ENCODE measurements at regions not wholly inside any gene's neighbourhood (a gene's known extent, or its start where the extent isn't known, plus 50 kb on each side); places are given as distances from the start of the nearest gene placed in this dataset.

- Histone ChIP-seq H3K27me3 (no peaks in the 10 kb centered on the region), H3K4me1 (ENCODE audit: control insufficient read depth in 1 of 2, insufficient read depth in 1 of 2, low read depth in 1 of 2, low read length in 1 of 2) (no peaks in the 10 kb centered on the region), H3K27ac (no peak overlapping the region), H3K9me3 (no peaks in the 10 kb centered on the region), H3K4me3 (ENCODE audit: low read depth in 1 of 2, low read length in 1 of 2) (no peak overlapping the region), H3K36me3 (no peaks in the 10 kb centered on the region)
- no peak for TF ChIP-seq CTCF (IDR thresholded peaks at IDR 0.05)
Measured at GRCh38 chr6:105667056-105667455, 264.2 kb upstream of the PREP start.

GRCh38 chr6:105664931-105665330 is 262.0 kb upstream of the PREP start:
- Histone ChIP-seq H3K27me3 (no peaks in the 10 kb centered on the region), H3K4me3 (ENCODE audit: low read depth in 1 of 2, low read length in 1 of 2) (no peak overlapping the region), H3K9me3 (no peaks in the 10 kb centered on the region), H3K27ac (no peak overlapping the region), H3K36me3 (no peaks in the 10 kb centered on the region), H3K4me1 (ENCODE audit: control insufficient read depth in 1 of 2, insufficient read depth in 1 of 2, low read depth in 1 of 2, low read length in 1 of 2) (no peaks in the 10 kb centered on the region)
- no peak for TF ChIP-seq CTCF (IDR thresholded peaks at IDR 0.05)

- Histone ChIP-seq H3K9me3 (no peaks in the 10 kb centered on the region), H3K36me3 (no peaks in the 10 kb centered on the region), H3K27me3 (no peaks in the 10 kb centered on the region)
Measured at GRCh38 chr6:105651969-105652368, 249.1 kb upstream of the PREP start.

GRCh38 chr6:105650347-105650746 is 247.5 kb upstream of the PREP start:
- Histone ChIP-seq H3K4me3 (ENCODE audit: low read depth in 1 of 2, low read length in 1 of 2) (no peak overlapping the region), H3K27me3 (no peaks in the 10 kb centered on the region), H3K9me3 (no peaks in the 10 kb centered on the region), H3K4me1 (ENCODE audit: control insufficient read depth in 1 of 2, insufficient read depth in 1 of 2, low read depth in 1 of 2, low read length in 1 of 2) (no peaks in the 10 kb centered on the region), H3K36me3 (no peaks in the 10 kb centered on the region), H3K27ac (no peak overlapping the region)
- no peak for TF ChIP-seq CTCF (IDR thresholded peaks at IDR 0.05)

More at GRCh38 chr6:105651969-105652368, 249.1 kb upstream of the PREP start:
- Histone ChIP-seq H3K4me3 (ENCODE audit: low read depth in 1 of 2, low read length in 1 of 2) (no peak overlapping the region), H3K4me1 (ENCODE audit: control insufficient read depth in 1 of 2, insufficient read depth in 1 of 2, low read depth in 1 of 2, low read length in 1 of 2) (no peaks in the 10 kb centered on the region), H3K27ac (no peak overlapping the region)
- TF ChIP-seq CTCF (IDR thresholded peaks at IDR 0.05): no peak

- Histone ChIP-seq H3K36me3 (no peaks in the 10 kb centered on the region), H3K27me3 (no peaks in the 10 kb centered on the region), H3K27ac (no peak overlapping the region), H3K4me3 (ENCODE audit: low read depth in 1 of 2, low read length in 1 of 2) (no peak overlapping the region), H3K4me1 (ENCODE audit: control insufficient read depth in 1 of 2, insufficient read depth in 1 of 2, low read depth in 1 of 2, low read length in 1 of 2) (no peaks in the 10 kb centered on the region), H3K9me3 (no peaks in the 10 kb centered on the region)
- no peak for TF ChIP-seq CTCF (IDR thresholded peaks at IDR 0.05)
Measured at GRCh38 chr6:105649192-105649591, 246.3 kb upstream of the PREP start.

GRCh38 chr6:105648276-105648675 is 245.4 kb upstream of the PREP start:
- Histone ChIP-seq H3K4me1 (ENCODE audit: control insufficient read depth in 1 of 2, insufficient read depth in 1 of 2, low read depth in 1 of 2, low read length in 1 of 2) (no peaks in the 10 kb centered on the region), H3K27ac (no peak overlapping the region), H3K4me3 (ENCODE audit: low read depth in 1 of 2, low read length in 1 of 2) (no peak overlapping the region), H3K9me3 (no peaks in the 10 kb centered on the region), H3K27me3 (no peaks in the 10 kb centered on the region), H3K36me3 (no peaks in the 10 kb centered on the region)
- TF ChIP-seq CTCF (IDR thresholded peaks at IDR 0.05): no peak
